Testis (tissue), 2 donors: ENCODE measurements at regions not wholly inside any gene's neighbourhood (a gene's known extent, or its start where the extent isn't known, plus 50 kb on each side); places are given as distances from the start of the nearest gene placed in this dataset.

ENCODE experiments used
- DNase-seq: peaks from one replicate; pipeline ENCODE4 v3.0.0-alpha.2; 2019
- H3K27ac ChIP-seq, 2 donors: fragments of 200-600 bp; sonication (generic); one replicate each; pipeline ENCODE4 v1.5.1; 2019
- H3K27me3 ChIP-seq: fragments of 200-600 bp; sonication (generic); one replicate; pipeline ENCODE4 v1.5.1; 2019
- H3K36me3 ChIP-seq: fragments of 200-600 bp; sonication (generic); one replicate; pipeline ENCODE4 v1.5.1; 2017; ENCODE audit warnings: low read depth; ENCODE audit errors: missing control alignments
- H3K4me1 ChIP-seq: fragments of 200-600 bp; sonication (generic); one replicate; pipeline ENCODE4 v1.5.1; 2019
- H3K4me3 ChIP-seq, 2 donors: fragments of 200-600 bp; sonication (generic); one replicate each; pipeline ENCODE4 v1.5.1; 2017 to 2019
- H3K9me3 ChIP-seq: fragments of 200-600 bp; sonication (generic); one replicate; pipeline ENCODE4 v1.5.1; 2017
- CTCF ChIP-seq, 3 experiments: fragments of 450-650 bp in 2 of 3; fragments of 200-600 bp in 1 of 3; sonication (generic) in 1 of 3; IDR thresholded peaks; one replicate each; pipeline ENCODE4 v1.5.1; 2016 to 2019; ENCODE audit warnings: antibody characterized with exemption in 3 of 3, mild to moderate bottlenecking in 2 of 3, moderate library complexity in 1 of 3
- POLR2A ChIP-seq: fragments of 450-650 bp; IDR thresholded peaks from one replicate; pipeline ENCODE4 v1.6.1; 2017; ENCODE audit warnings: antibody characterized with exemption, mild to moderate bottlenecking, moderate library complexity
- WGBS, 2 donors: methylation state at CpG; one replicate each; pipeline ENCODE4 v1.1.5; 2018; 5-methylcytosine and 5-hydroxymethylcytosine counted together
- intact Hi-C: fragments of 100-400 bp; cut with DNase I; formaldehyde crosslinking; loops from one replicate; pipeline ENCODE4 v1.15.1; 2023; ENCODE audit warnings: low total_unique reads

- WGBS, 2 donors: 64 to 71% methylated on average over 1 of the region's 1 CpG
- Histone ChIP-seq H3K9me3 (no peaks in the 10 kb centered on the region), H3K36me3 (no peaks in the 10 kb centered on the region), H3K4me1 (no peaks in the 10 kb centered on the region), H3K27ac (no peak overlapping the region), H3K4me3 (no peak overlapping the region), H3K27me3 (no peaks in the 10 kb centered on the region)
- TF ChIP-seq POLR2A: no peak
- no peak for TF ChIP-seq CTCF (IDR thresholded peaks at IDR 0.05)
- intact Hi-C loops: no loop called here
- no peak for DNase-seq
Measured at GRCh38 chr2:48852938-48853337, 97.4 kb upstream of the LHCGR start.

GRCh38 chr2:48851161-48851560 lies 95.6 kb upstream of the LHCGR start:
- Histone ChIP-seq H3K36me3 (no peaks in the 10 kb centered on the region), H3K4me3 (no peak overlapping the region), H3K27me3 (no peaks in the 10 kb centered on the region), H3K27ac (no peak overlapping the region), H3K9me3 (no peaks in the 10 kb centered on the region), H3K4me1 (no peaks in the 10 kb centered on the region)
- DNase-seq: no peak
- TF ChIP-seq POLR2A: no peak
- TF ChIP-seq CTCF (IDR thresholded peaks at IDR 0.05): no peak
- WGBS, 2 donors: 87 to 89% methylated on average over 3 of the region's 3 CpGs
- intact Hi-C loops: no loop called here

- H3K4me3 ChIP-seq: no peak overlapping the region
- 78 to 83% methylated on average over 5 of the region's 5 CpGs for WGBS, 2 donors
- no peaks in the 10 kb centered on the region for H3K36me3 ChIP-seq
- DNase-seq: no peak
- TF ChIP-seq POLR2A (no peak), CTCF (IDR thresholded peaks at IDR 0.05) (no peak)
- H3K27me3 ChIP-seq: no peaks in the 10 kb centered on the region
- no peaks in the 10 kb centered on the region for H3K4me1 ChIP-seq
- intact Hi-C loops: no loop called here
- no peak overlapping the region for H3K27ac ChIP-seq
- H3K9me3 ChIP-seq: no peaks in the 10 kb centered on the region
Measured at GRCh38 chr2:48849770-48850169, 94.2 kb upstream of the LHCGR start.

GRCh38 chr2:48845684-48846083 lies 90.2 kb upstream of the LHCGR start:
- intact Hi-C loops: no loop called here
- 68 to 73% methylated on average over 3 of the region's 3 CpGs for WGBS, 2 donors
- TF ChIP-seq CTCF (IDR thresholded peaks at IDR 0.05): no peak
- no peak for TF ChIP-seq POLR2A
- Histone ChIP-seq H3K27ac (no peak overlapping the region), H3K36me3 (no peaks in the 10 kb centered on the region), H3K27me3 (no peaks in the 10 kb centered on the region), H3K9me3 (no peaks in the 10 kb centered on the region), H3K4me3 (no peak overlapping the region), H3K4me1 (no peaks in the 10 kb centered on the region)
- DNase-seq: no peak

GRCh38 chr2:48844417-48845155 lies 89.1 kb upstream of the LHCGR start:
- Histone ChIP-seq H3K9me3 (no peaks in the 10 kb centered on the region), H3K4me3 (no peak overlapping the region), H3K36me3 (no peaks in the 10 kb centered on the region), H3K4me1 (no peaks in the 10 kb centered on the region), H3K27me3 (no peaks in the 10 kb centered on the region), H3K27ac (no peak overlapping the region)
- WGBS, 2 donors: 71 to 80% methylated on average over 3 of the region's 3 CpGs
- intact Hi-C loops: no loop called here
- TF ChIP-seq POLR2A (no peak), CTCF (IDR thresholded peaks at IDR 0.05) (no peak)
- DNase-seq: no peak
